AG04450 (cell line): ENCODE measurements at regions not wholly inside any gene's neighbourhood (a gene's known extent, or its start where the extent isn't known, plus 50 kb on each side); places are given as distances from the start of the nearest gene placed in this dataset.

ENCODE experiments used
- CTCF ChIA-PET: fragments of 300-600, 350-600 bp; formaldehyde crosslinking; extraction: SDS; loops from one replicate; lab custom pipeline; 2022; ENCODE audit warnings: antibody characterized with exemption, inconsistent platforms; lab: Charles Lee
- POLR2A ChIA-PET: fragments of 350-600 bp; formaldehyde crosslinking; extraction: SDS; loops from one replicate; lab custom pipeline; 2021; ENCODE audit warnings: antibody characterized with exemption, inconsistent platforms; lab: Yijun Ruan, JAX
- DNase-seq: peaks from one replicate; pipeline ENCODE4 v3.0.0-alpha.2; 2011; ENCODE audit warnings: low read depth, low spot score
- H3K27ac ChIP-seq: one replicate; pipeline ENCODE4 v1.5.1; 2012; ENCODE audit warnings: low read depth, low read length, control low read depth
- H3K27me3 ChIP-seq: one replicate; pipeline ENCODE4 v1.6.0; 2012; ENCODE audit warnings: low read length; ENCODE audit not compliant: control insufficient read depth, insufficient read depth
- H3K4me3 ChIP-seq: 2 replicates; pipeline ENCODE4 v1.5.1; 2011; ENCODE audit warnings: mild to moderate bottlenecking, low read depth, low read length, control low read depth
- H3K9me3 ChIP-seq: 2 replicates; pipeline ENCODE4 v1.5.1; 2012; ENCODE audit warnings: low read length; ENCODE audit not compliant: control insufficient read depth, insufficient read depth
- TF ChIP-seq, protein P1 (sequence below): IDR thresholded peaks from 2 replicates; pipeline ENCODE4 v1.5.1; 2011; ENCODE audit warnings: low read depth, low read length, control low read depth, inconsistent platforms

DNA sequence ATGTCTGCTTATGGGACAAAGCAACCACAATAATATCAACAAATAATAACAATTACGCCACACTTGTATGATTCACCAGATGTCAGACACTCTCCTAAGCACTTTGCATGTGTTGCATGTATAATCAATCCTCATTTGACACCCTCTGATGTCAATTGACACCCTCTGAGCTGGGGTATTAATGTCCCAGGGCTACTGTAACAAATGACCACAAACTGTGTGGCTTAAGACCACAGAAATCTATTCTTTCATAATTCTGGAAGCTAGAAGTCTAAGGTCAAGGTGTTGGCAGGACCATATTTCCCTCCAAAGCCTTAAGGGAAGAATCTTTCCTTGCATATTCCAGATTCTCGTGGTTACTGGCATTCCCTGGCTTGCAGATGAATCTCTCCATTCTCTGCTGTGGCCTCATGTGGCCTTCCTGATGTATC lies 112.7 kb downstream of the NPIPB5 start:
- TF ChIP-seq, protein P1, sequence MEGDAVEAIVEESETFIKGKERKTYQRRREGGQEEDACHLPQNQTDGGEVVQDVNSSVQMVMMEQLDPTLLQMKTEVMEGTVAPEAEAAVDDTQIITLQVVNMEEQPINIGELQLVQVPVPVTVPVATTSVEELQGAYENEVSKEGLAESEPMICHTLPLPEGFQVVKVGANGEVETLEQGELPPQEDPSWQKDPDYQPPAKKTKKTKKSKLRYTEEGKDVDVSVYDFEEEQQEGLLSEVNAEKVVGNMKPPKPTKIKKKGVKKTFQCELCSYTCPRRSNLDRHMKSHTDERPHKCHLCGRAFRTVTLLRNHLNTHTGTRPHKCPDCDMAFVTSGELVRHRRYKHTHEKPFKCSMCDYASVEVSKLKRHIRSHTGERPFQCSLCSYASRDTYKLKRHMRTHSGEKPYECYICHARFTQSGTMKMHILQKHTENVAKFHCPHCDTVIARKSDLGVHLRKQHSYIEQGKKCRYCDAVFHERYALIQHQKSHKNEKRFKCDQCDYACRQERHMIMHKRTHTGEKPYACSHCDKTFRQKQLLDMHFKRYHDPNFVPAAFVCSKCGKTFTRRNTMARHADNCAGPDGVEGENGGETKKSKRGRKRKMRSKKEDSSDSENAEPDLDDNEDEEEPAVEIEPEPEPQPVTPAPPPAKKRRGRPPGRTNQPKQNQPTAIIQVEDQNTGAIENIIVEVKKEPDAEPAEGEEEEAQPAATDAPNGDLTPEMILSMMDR: no peak
- no peak overlapping the region for H3K27ac ChIP-seq
- H3K9me3 ChIP-seq: no peaks in the 10 kb centered on the region
- ChIA-PET CTCF (no interaction called here), POLR2A (no interaction called here)
- no peak for DNase-seq
- H3K4me3 ChIP-seq: no peak overlapping the region
- H3K27me3 ChIP-seq: peaks cover 12% of the 10 kb centered on the region

DNA sequence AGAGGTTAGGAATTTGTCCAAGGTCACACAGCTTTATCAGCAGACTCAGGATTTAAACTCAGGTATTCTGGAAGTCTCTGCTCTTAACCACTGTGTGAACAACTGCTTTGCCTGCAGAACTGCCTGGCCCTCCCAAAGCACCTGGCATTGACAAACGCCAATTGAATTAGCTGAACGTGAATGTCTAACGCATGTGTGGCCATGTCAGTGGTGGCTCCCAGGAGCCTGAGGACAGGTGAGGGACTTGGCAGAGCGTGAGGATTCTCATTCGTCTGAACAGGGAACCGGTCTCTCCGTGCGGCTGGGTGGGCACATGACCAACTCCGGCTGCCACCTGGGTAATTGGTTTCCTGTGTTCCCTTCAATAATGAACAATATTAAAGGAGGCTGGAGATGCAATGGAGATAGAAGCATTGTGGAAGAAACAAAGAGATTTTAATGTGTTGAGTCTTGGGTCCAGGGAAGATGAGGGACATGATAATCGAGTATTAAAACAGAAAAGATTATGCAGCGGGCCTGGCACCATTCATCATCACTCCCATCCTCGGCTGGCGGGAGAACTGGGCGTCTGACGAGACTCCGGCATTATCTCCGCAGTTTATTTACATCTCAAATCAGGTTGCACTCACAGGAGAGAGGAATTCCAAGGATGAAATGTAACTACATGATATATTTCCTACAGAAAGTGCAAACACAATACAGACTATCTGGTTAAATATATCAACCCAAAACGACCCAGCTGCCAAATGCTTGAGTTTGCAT lies 113.5 kb downstream of the NPIPB5 start:
- TF ChIP-seq, protein P1: no peak
- Histone ChIP-seq H3K27ac (no peak overlapping the region), H3K9me3 (no peaks in the 10 kb centered on the region), H3K27me3 (peaks cover 12% of the 10 kb centered on the region), H3K4me3 (no peak overlapping the region)
- ChIA-PET POLR2A (no interaction called here), CTCF (no interaction called here)
- no peak for DNase-seq

DNA sequence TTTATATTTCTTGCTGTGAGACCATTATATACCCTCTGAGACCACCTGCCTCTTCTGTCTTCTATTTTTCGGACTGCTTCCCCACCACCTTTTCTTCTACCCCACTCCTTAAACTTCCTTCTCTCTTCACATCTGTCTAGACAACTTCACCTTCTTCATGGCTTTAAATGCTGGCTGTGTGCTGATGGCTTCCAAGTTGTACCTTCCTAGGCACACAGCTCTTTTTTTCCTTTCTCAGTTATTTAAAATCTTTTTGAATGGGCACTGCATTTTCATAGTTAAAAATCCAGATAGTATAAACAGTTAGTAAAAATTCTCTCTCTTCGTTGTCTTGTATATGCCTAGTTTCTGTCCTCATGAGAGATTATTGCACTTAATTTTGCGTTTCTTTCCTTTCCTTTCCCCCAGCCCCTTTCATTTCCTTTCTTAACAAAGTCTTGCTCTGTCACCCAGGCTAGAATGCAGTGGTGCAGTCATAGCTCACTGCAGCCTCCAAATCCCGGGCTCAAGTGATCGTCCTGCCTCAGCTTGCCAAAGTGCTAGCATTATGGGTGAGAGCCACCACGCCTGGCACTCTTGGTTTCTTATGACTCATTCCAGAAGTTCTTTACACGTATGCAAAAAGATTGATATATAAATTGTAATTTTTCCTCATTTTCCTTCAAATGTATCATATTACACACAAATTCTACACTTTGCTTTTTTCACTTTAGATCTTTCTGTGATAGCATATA lies 114.3 kb downstream of the NPIPB5 start:
- no peaks in the 10 kb centered on the region for H3K9me3 ChIP-seq
- ChIA-PET POLR2A (no interaction called here), CTCF (no interaction called here)
- no peak for DNase-seq
- TF ChIP-seq, protein P1: no peak
- peaks cover 12% of the 10 kb centered on the region for H3K27me3 ChIP-seq
- no peak overlapping the region for H3K4me3 ChIP-seq
- no peak overlapping the region for H3K27ac ChIP-seq

DNA sequence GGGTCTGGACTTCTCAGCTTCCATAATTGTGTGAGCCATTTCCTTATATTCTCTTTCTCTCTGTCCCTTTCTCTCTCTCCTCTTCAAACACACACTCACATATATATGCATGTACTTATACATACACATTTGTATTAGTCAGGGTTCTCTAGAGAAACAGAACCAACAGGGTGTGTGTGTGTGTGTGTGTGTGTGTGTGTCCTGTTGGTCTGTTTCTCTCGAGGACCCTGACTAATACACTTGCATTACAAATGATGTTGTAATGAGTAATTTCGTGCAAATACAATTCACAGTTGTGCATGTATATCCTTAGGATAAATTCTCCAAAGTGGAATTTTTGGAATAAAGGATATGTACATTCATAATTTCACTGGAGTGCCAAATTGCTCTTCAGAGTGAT lies 115.3 kb downstream of the NPIPB5 start:
- TF ChIP-seq, protein P1: no peak
- ChIA-PET CTCF (no interaction called here), POLR2A (no interaction called here)
- H3K27ac ChIP-seq: no peak overlapping the region
- no peaks in the 10 kb centered on the region for H3K9me3 ChIP-seq
- H3K27me3 ChIP-seq: peaks cover 12% of the 10 kb centered on the region
- no peak overlapping the region for H3K4me3 ChIP-seq
- no peak for DNase-seq

DNA sequence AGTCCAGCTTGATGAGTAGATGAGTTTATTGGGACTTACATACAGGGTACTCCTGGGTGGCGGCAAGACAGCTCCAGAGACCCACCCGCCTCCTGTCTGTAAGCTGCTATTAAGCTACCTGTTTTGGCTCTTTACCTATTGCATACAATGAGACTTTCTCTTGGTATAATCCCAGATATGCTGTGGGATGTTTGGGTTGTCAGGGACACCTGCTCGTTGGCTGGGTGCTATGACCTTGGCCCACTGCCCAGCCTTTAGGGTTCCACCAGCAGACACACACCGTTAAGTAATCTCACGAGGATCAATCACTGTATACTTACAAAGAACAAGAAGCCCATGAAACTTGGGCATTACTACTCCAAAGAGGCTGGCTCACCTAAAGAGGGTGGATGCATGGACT lies 116.4 kb downstream of the NPIPB5 start:
- ChIA-PET POLR2A (no interaction called here), CTCF (no interaction called here)
- DNase-seq: no peak
- TF ChIP-seq, protein P1: no peak
- no peak overlapping the region for H3K27ac ChIP-seq
- H3K4me3 ChIP-seq: no peak overlapping the region
- peaks cover 12% of the 10 kb centered on the region for H3K27me3 ChIP-seq
- no peaks in the 10 kb centered on the region for H3K9me3 ChIP-seq
